Hematopoietic multipotent progenitor cell treated with erythropoietin and hydrocortisone succinate and interleukin-3 and kit ligand, for 6 days (in vitro differentiated cells): ENCODE measurements at regions not wholly inside any gene's neighbourhood (a gene's known extent, or its start where the extent isn't known, plus 50 kb on each side); places are given as distances from the start of the nearest gene placed in this dataset.

Source experiments
- DNase-seq: peaks from one replicate; pipeline ENCODE4 v3.0.0-alpha.2; 2015

GRCh38 chr11:15390857-15391256 is 276.1 kb downstream of the INSC start:
- DNase-seq: no peak

- no peak for DNase-seq
Observed at GRCh38 chr11:15396778-15397177, 282.1 kb downstream of the INSC start.

- DNase-seq: no peak
Observed at GRCh38 chr11:15406851-15407351, 292.2 kb downstream of the INSC start.

GRCh38 chr11:15412054-15412453 is 297.3 kb downstream of the INSC start:
- no peak for DNase-seq

- DNase-seq: no peak
Observed at GRCh38 chr11:15418921-15419320, 304.2 kb downstream of the INSC start.

- no peak for DNase-seq
Observed at GRCh38 chr11:15419696-15420095, 305.0 kb downstream of the INSC start.

GRCh38 chr11:15430381-15430780 is 315.7 kb downstream of the INSC start:
- no peak for DNase-seq

GRCh38 chr11:15434529-15434928 is 319.8 kb downstream of the INSC start:
- no peak for DNase-seq

GRCh38 chr11:15446315-15446714 is 331.6 kb downstream of the INSC start:
- DNase-seq: no peak

GRCh38 chr11:15446929-15447328 is 332.2 kb downstream of the INSC start:
- no peak for DNase-seq

- DNase-seq: no peak
Observed at GRCh38 chr11:15451713-15452112, 337.0 kb downstream of the INSC start.

- no peak for DNase-seq
Observed at GRCh38 chr11:15453211-15453765, 338.6 kb downstream of the INSC start.

- DNase-seq: no peak
Observed at GRCh38 chr11:15468466-15468865, 353.7 kb downstream of the INSC start.

- no peak for DNase-seq
Observed at GRCh38 chr11:15471048-15471894, 356.5 kb downstream of the INSC start.

- no peak for DNase-seq
Observed at GRCh38 chr11:15471895-15472799, 357.4 kb downstream of the INSC start.

- no peak for DNase-seq
Observed at GRCh38 chr11:15473954-15474837, 359.5 kb downstream of the INSC start.

GRCh38 chr11:15476371-15476917 is 361.7 kb downstream of the INSC start:
- no peak for DNase-seq

- DNase-seq: no peak
Observed at GRCh38 chr11:15481871-15482270, 367.1 kb downstream of the INSC start.

GRCh38 chr11:15483205-15483604 is 368.5 kb downstream of the INSC start:
- DNase-seq: no peak

- DNase-seq: no peak
Observed at GRCh38 chr11:15484398-15484797, 369.7 kb downstream of the INSC start.

- no peak for DNase-seq
Observed at GRCh38 chr11:15485432-15485831, 370.7 kb downstream of the INSC start.

- DNase-seq: no peak
Observed at GRCh38 chr11:15489281-15489680, 374.6 kb downstream of the INSC start.
